ENCODE measurements at regions not wholly inside any gene's neighbourhood (a gene's known extent, or its start where the extent isn't known, plus 50 kb on each side); places are given as distances from the start of the nearest gene placed in this dataset.

DNA sequence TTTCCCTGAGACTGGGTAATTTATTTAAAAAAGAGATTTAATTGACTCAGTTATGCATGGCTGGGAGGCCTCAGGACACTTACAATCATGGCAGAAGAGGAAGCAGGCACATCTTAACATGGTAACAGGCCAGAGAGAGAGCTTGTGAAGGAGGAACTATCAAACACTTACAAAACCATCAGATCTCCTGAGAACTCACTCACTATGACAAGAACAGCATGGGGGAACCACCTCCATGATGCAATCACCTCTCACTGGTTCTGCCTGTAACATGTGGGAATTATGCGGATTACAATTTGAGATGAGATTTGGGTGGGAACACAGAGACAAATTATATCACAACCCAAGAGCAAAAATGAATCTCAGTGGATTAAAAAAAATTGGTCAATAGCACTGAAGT is 416.0 kb upstream of the TMCO5A start:
- POLR2A ChIA-PET: no interaction called here

DNA sequence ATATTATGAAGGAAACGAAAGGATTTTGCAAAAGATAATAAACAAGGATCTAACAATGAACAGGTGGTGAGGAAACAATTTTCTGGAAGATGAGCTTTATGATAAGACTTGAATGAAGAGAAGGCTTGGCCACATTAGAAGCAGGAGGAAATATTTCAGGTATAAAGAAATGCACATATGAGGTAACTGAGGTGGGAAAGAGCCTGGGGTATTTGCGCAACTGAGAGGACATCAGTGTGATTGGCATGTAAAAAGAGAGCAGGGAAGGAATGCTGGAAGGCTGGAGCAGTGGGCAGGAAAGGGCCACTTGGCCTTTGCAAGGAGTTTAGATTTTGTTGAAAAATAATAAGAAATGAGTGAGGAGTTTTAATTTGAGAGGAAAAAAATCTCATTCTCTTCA is 414.4 kb upstream of the TMCO5A start:
- H3K4me3 Mint-ChIP-seq: no peak overlapping the region
- H3K4me1 Mint-ChIP-seq: no peaks in the 10 kb centered on the region
- CTCF ChIA-PET: no interaction called here
- H3K36me3 Mint-ChIP-seq (ENCODE audit: low read depth): no peaks in the 10 kb centered on the region
- no peak overlapping the region for H3K27ac Mint-ChIP-seq
- peaks cover 6% of the 10 kb centered on the region for H3K9me3 Mint-ChIP-seq
- H3K27me3 Mint-ChIP-seq: no peaks in the 10 kb centered on the region
- DNase-seq: no peak
- POLR2A ChIA-PET: no interaction called here

More for the DNA sequence above, 416.0 kb upstream of the TMCO5A start:
- H3K9me3 Mint-ChIP-seq: peaks cover 9% of the 10 kb centered on the region
- no peaks in the 10 kb centered on the region for H3K36me3 Mint-ChIP-seq (ENCODE audit: low read depth)
- DNase-seq: no peak
- CTCF ChIA-PET: no interaction called here
- no peak overlapping the region for H3K4me3 Mint-ChIP-seq
- no peaks in the 10 kb centered on the region for H3K4me1 Mint-ChIP-seq
- no peaks in the 10 kb centered on the region for H3K27me3 Mint-ChIP-seq
- no peak overlapping the region for H3K27ac Mint-ChIP-seq

GRCh38 chr15:37520882-37521281 is 413.6 kb upstream of the TMCO5A start:
- POLR2A ChIA-PET: no interaction called here
- H3K27me3 Mint-ChIP-seq: no peaks in the 10 kb centered on the region
- H3K4me1 Mint-ChIP-seq: no peaks in the 10 kb centered on the region
- DNase-seq: no peak
- H3K4me3 Mint-ChIP-seq: no peak overlapping the region
- no peaks in the 10 kb centered on the region for H3K36me3 Mint-ChIP-seq (ENCODE audit: low read depth)
- peaks cover 6% of the 10 kb centered on the region for H3K9me3 Mint-ChIP-seq
- CTCF ChIA-PET: no interaction called here
- no peak overlapping the region for H3K27ac Mint-ChIP-seq

DNA sequence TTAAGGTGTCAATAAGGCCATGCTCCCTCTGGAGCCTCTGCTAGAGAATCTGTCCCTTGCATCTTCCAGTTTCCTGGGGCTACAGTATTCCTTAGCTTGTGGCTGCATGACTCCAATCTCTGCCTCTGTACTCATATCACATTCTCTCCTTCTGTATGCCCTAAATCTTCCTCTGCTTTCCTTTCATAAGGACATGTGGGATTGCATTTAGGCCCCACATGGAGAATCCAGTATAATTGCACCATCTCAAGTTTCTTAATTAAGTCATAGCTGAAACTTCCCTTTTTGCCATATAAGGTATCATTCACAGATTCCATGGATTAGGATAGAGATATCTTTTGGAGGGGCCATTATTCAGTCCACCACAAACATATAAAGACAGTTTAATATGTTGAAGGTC is 409.8 kb upstream of the TMCO5A start:
- DNase-seq: no peak
- Mint-ChIP-seq H3K36me3 (ENCODE audit: low read depth) (no peaks in the 10 kb centered on the region), H3K4me3 (no peak overlapping the region), H3K4me1 (no peaks in the 10 kb centered on the region), H3K9me3 (peaks cover 4% of the 10 kb centered on the region), H3K27me3 (no peaks in the 10 kb centered on the region), H3K27ac (no peak overlapping the region)
- CTCF ChIA-PET: no interaction called here
- POLR2A ChIA-PET: no interaction called here

DNA sequence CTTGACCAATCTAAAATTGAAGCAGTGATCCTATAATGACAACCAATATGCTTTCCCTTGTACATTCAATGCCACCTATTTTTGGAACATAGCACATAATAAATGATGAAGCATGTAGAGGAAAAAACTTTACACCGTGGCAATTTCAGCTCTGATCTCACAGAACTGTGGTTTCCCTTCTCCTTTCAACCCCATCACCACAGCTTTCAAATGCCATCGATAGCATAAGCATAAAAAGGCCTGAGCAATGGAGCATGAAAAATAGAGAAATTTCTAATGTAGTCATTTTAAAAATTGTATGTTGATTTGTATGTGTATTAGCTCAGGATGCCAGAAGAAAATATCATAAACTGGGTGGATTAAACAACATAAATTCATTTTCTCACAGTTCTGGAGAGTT is 406.0 kb upstream of the TMCO5A start:
- CTCF ChIA-PET: no interaction called here

GRCh38 chr15:37536967-37537605 is 397.4 kb upstream of the TMCO5A start:
- H3K9me3 Mint-ChIP-seq: peaks cover 12% of the 10 kb centered on the region
- H3K4me1 Mint-ChIP-seq: no peaks in the 10 kb centered on the region
- H3K36me3 Mint-ChIP-seq (ENCODE audit: low read depth): no peaks in the 10 kb centered on the region
- H3K27ac Mint-ChIP-seq: no peak overlapping the region
- CTCF ChIA-PET: no interaction called here
- no peaks in the 10 kb centered on the region for H3K27me3 Mint-ChIP-seq
- POLR2A ChIA-PET: no interaction called here
- H3K4me3 Mint-ChIP-seq: no peak overlapping the region
- no peak for DNase-seq

More for the DNA sequence above, 406.0 kb upstream of the TMCO5A start:
- Mint-ChIP-seq H3K4me3 (no peak overlapping the region), H3K27me3 (no peaks in the 10 kb centered on the region), H3K27ac (no peak overlapping the region), H3K36me3 (ENCODE audit: low read depth) (no peaks in the 10 kb centered on the region), H3K4me1 (no peaks in the 10 kb centered on the region), H3K9me3 (peaks cover 5% of the 10 kb centered on the region)
- DNase-seq: no peak
- POLR2A ChIA-PET: no interaction called here

DNA sequence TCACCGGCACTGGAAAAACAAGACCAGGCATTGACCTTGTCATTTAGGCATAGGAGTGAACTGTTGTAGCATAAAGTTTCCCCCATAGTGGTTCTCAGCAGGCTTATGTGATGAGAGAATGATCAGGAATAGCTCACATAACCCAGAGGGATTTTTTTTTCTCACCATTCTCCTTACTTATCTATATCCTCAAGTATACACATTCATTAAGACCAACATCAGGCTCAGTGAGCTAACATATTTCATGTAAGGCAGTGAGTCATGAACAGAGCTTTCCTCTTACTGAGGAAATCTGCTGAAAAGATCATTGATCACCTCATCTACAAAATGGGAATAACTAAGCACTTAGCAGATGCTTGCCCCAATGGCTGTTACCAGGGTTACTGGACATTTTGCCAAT is 396.6 kb upstream of the TMCO5A start:
- H3K4me3 Mint-ChIP-seq: no peak overlapping the region
- H3K36me3 Mint-ChIP-seq (ENCODE audit: low read depth): no peaks in the 10 kb centered on the region
- no peak overlapping the region for H3K27ac Mint-ChIP-seq
- no peaks in the 10 kb centered on the region for H3K27me3 Mint-ChIP-seq
- POLR2A ChIA-PET: no interaction called here
- no peak for DNase-seq
- peaks cover 9% of the 10 kb centered on the region for H3K9me3 Mint-ChIP-seq
- no peaks in the 10 kb centered on the region for H3K4me1 Mint-ChIP-seq
- CTCF ChIA-PET: no interaction called here

DNA sequence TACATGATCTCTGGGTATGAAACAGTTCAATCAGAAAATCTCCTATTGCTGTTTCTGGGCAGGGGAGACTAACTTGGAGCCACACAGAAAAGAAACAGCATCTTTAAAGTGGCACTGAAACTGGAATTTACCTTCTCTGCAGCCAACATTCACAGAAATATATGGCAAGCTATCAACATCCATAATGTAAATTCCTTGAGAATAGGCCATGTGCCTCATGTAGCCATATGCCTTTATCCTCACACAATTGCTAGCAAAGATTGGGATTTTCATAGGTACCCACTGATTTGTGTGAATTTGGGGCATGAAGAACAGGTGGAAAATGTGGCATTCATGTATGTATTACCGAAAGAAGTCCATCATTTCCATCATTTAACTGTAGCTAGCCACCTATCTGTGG is 386.3 kb upstream of the TMCO5A start:
- no peak overlapping the region for H3K27ac Mint-ChIP-seq
- no peak for DNase-seq
- H3K9me3 Mint-ChIP-seq: peaks cover 2% of the 10 kb centered on the region
- H3K27me3 Mint-ChIP-seq: no peaks in the 10 kb centered on the region
- no peaks in the 10 kb centered on the region for H3K4me1 Mint-ChIP-seq
- no peaks in the 10 kb centered on the region for H3K36me3 Mint-ChIP-seq (ENCODE audit: low read depth)
- no peak overlapping the region for H3K4me3 Mint-ChIP-seq
- POLR2A ChIA-PET: no interaction called here
- CTCF ChIA-PET: no interaction called here

DNA sequence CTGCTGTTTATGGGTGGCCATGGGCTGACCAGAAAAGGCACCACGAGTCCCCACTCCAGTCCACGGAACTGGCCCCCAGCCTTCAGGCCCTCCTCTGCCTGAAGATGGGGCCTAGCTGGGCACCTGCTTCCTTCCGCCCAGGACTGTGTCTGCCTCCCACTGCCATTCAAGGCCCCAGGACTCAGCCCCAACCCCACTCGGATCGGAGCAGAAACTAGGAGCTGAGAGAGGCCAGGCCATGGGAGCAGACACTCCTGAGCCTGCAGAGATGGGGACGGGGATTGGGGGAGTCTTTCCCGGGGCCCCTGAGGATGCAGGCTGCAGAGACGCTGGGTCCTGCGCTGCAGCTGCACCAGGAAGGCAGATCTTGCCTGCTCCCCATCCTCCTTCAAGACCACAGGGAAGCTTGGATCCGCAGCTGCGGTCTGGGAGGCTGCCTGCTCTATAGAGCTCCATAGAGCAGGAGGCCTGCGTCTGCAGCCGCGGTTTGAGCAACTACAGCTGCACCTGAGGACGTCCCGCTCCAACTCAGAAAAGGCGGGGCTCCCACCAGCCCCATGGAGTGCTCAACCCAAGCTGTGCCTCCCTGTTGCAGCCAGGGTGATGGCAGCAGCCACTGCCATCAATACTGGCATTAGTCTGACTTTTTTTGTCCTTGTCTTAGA is 383.9 kb upstream of the TMCO5A start:
- Mint-ChIP-seq H3K27ac (no peak overlapping the region), H3K27me3 (no peaks in the 10 kb centered on the region), H3K4me1 (no peaks in the 10 kb centered on the region), H3K36me3 (ENCODE audit: low read depth) (no peaks in the 10 kb centered on the region), H3K9me3 (peaks cover 4% of the 10 kb centered on the region), H3K4me3 (no peak overlapping the region)
- POLR2A ChIA-PET: no interaction called here
- no peak for DNase-seq
- CTCF ChIA-PET: no interaction called here

DNA sequence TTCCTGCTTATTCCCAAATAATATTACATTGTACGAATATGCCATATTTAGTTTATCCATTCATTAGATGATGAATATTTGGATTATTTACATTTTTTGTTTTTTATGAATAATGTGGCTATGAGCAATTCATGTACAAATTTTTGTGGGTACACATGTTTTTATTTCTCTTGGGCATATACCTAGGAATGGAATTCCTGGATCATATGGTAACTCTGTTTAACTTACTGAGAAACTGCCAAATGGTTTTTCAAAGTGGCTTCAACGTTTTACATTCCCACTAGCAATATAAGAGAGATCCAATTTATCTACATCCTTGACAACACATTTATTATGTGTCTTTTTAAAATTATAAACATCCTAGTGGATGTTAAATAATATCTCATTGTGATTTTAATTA is 362.0 kb upstream of the TMCO5A start:
- no peak overlapping the region for H3K27ac Mint-ChIP-seq
- POLR2A ChIA-PET: no interaction called here

GRCh38 chr15:37574985-37575384 is 359.5 kb upstream of the TMCO5A start:
- POLR2A ChIA-PET: no interaction called here
- CTCF ChIA-PET: no interaction called here
- Mint-ChIP-seq H3K9me3 (no peaks in the 10 kb centered on the region), H3K27me3 (no peaks in the 10 kb centered on the region), H3K4me3 (no peak overlapping the region), H3K4me1 (no peaks in the 10 kb centered on the region), H3K36me3 (ENCODE audit: low read depth) (no peaks in the 10 kb centered on the region), H3K27ac (no peak overlapping the region)
- DNase-seq: no peak

More for the DNA sequence above, 362.0 kb upstream of the TMCO5A start:
- no peaks in the 10 kb centered on the region for H3K27me3 Mint-ChIP-seq
- H3K4me1 Mint-ChIP-seq: no peaks in the 10 kb centered on the region
- H3K4me3 Mint-ChIP-seq: no peak overlapping the region
- H3K9me3 Mint-ChIP-seq: peaks cover 3% of the 10 kb centered on the region
- no peak for DNase-seq
- H3K36me3 Mint-ChIP-seq (ENCODE audit: low read depth): no peaks in the 10 kb centered on the region
- CTCF ChIA-PET: interaction anchor here (0.7 kb wide), 1 partner anchor 158 kb away, joined by 4 read pairs; no protein-coding TSS in a partner anchor

GRCh38 chr15:37576952-37577351 is 357.5 kb upstream of the TMCO5A start:
- no peaks in the 10 kb centered on the region for H3K4me1 Mint-ChIP-seq

DNA sequence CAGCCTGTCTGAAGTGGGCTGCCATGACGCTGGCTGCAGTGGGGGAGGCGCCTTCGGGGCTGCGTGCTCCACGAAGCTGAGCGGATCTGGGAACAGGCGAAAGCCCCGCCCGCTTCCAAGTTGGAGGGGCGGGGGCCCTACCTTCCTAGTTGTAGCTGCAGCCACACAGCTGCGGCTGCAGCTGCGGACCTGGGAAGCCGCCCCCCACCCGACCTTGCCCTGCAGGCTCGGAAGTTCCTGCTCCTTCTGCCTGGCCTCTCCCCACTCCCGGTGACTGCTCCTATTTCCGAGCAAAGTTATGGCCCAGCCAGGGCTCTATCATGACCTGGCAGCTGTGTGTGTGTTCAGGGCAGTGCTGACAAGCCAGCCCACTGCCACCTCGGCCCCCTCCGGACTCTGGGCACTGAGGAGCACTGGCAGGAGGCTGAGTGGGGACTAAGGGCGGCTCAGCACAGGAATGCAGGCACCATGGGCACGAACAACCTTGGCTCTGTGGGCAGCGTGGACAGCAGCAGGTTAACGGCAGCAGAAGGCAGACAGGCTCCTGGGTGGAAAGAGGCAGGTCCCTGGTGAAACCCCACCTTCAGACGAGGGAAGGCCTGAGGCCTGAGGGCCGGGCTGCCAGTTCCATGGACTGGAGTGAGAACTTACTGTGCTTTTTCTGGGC is 352.4 kb upstream of the TMCO5A start:
- DNase-seq: no peak
- no peak overlapping the region for H3K4me3 Mint-ChIP-seq
- H3K4me1 Mint-ChIP-seq: no peaks in the 10 kb centered on the region
- H3K36me3 Mint-ChIP-seq (ENCODE audit: low read depth): no peaks in the 10 kb centered on the region
- no peak overlapping the region for H3K27ac Mint-ChIP-seq
- peaks cover 3% of the 10 kb centered on the region for H3K9me3 Mint-ChIP-seq
- no peaks in the 10 kb centered on the region for H3K27me3 Mint-ChIP-seq
- POLR2A ChIA-PET: no interaction called here
- CTCF ChIA-PET: no interaction called here

More at GRCh38 chr15:37576952-37577351, 357.5 kb upstream of the TMCO5A start:
- Mint-ChIP-seq H3K27me3 (no peaks in the 10 kb centered on the region), H3K4me3 (no peak overlapping the region), H3K9me3 (no peaks in the 10 kb centered on the region), H3K27ac (no peak overlapping the region), H3K36me3 (ENCODE audit: low read depth) (no peaks in the 10 kb centered on the region)
- ChIA-PET POLR2A (no interaction called here), CTCF (no interaction called here)
- no peak for DNase-seq

GRCh38 chr15:37582852-37583251 is 351.6 kb upstream of the TMCO5A start:
- H3K4me3 Mint-ChIP-seq: no peak overlapping the region
- no peaks in the 10 kb centered on the region for H3K27me3 Mint-ChIP-seq
- ChIA-PET POLR2A (no interaction called here), CTCF (no interaction called here)
- no peaks in the 10 kb centered on the region for H3K36me3 Mint-ChIP-seq (ENCODE audit: low read depth)
- peaks cover 7% of the 10 kb centered on the region for H3K9me3 Mint-ChIP-seq
- DNase-seq: no peak
- no peak overlapping the region for H3K27ac Mint-ChIP-seq
- H3K4me1 Mint-ChIP-seq: no peaks in the 10 kb centered on the region

Data from activated CD4-positive, alpha-beta memory T cell treated with anti-CD3 and anti-CD28 coated beads, Interleukin-2, amount 10 ng/mL, durations not matched to agents 7 days and 5 days (primary cell).